CD4-positive, alpha-beta memory T cell (primary cell): ENCODE measurements at regions not wholly inside any gene's neighbourhood (a gene's known extent, or its start where the extent isn't known, plus 50 kb on each side); places are given as distances from the start of the nearest gene placed in this dataset.
"Not testable (repeated sequence)": the region's sequence is repeated elsewhere in the genome, so short reads cannot be mapped to it uniquely, and the experiment has no call there.

ENCODE experiments used
- CTCF ChIA-PET: fragments of 350-600 bp; sonication (Branson Sonifier 250); formaldehyde crosslinking; loops from one replicate; lab custom pipeline; 2021; ENCODE audit warnings: inconsistent platforms; ENCODE audit not compliant: partially characterized antibody; lab: Charles Lee
- POLR2A ChIA-PET: fragments of 350-600 bp; sonication (Branson Sonifier 250); formaldehyde crosslinking; loops from one replicate; lab custom pipeline; 2021; ENCODE audit not compliant: partially characterized antibody; lab: Charles Lee
- DNase-seq, 5 donors: peaks; one replicate each; pipeline versions ENCODE4 v3.0.0 to v3.0.0-alpha.2; 2020 to 2022; ENCODE audit warnings: mixed read lengths in 1 of 5
- H3K27ac ChIP-seq: one replicate; pipeline ENCODE4 v1.7.0; 2013; ENCODE audit warnings: low read depth, low read length
- H3K27me3 ChIP-seq: 2 replicates; pipeline ENCODE4 v1.7.0; 2013; ENCODE audit warnings: mild to moderate bottlenecking, low read length, moderate library complexity; ENCODE audit not compliant: insufficient read depth
- H3K36me3 ChIP-seq: 2 replicates; pipeline ENCODE4 v1.7.0; 2013; ENCODE audit warnings: mild to moderate bottlenecking, low read length, moderate library complexity; ENCODE audit not compliant: insufficient read depth
- H3K4me1 ChIP-seq: 2 replicates; pipeline ENCODE4 v1.7.0; 2013; ENCODE audit warnings: mild to moderate bottlenecking, low read length, moderate library complexity; ENCODE audit not compliant: insufficient read depth
- H3K4me3 ChIP-seq, 2 donors: one replicate each; pipeline ENCODE4 v1.7.0; 2013; ENCODE audit warnings: low read length in 2 of 2, mild to moderate bottlenecking in 1 of 2
- H3K9me3 ChIP-seq, 2 donors: one replicate each; pipeline ENCODE4 v1.7.0; 2013; ENCODE audit warnings: low read length in 2 of 2, control low read depth in 1 of 2; ENCODE audit not compliant: control insufficient read depth in 1 of 2
- H3K27ac Mint-ChIP-seq, 7 donors: one replicate each; pipeline ENCODE4 v1.8.0; 2020 to 2021; ENCODE audit warnings: mixed read lengths in 7 of 7, mild to moderate bottlenecking in 6 of 7, inconsistent platforms in 3 of 7, moderate library complexity in 3 of 7
- H3K27me3 Mint-ChIP-seq, 2 donors: one replicate each; pipeline ENCODE4 v1.8.0; 2020 to 2021; ENCODE audit warnings: mixed read lengths in 2 of 2
- H3K36me3 Mint-ChIP-seq, 2 donors: one replicate each; pipeline ENCODE4 v1.8.0; 2020 to 2021; ENCODE audit warnings: mixed read lengths in 2 of 2, inconsistent platforms in 1 of 2, mild to moderate bottlenecking in 1 of 2
- H3K4me1 Mint-ChIP-seq, 4 donors: one replicate each; pipeline ENCODE4 v1.8.0; 2020 to 2021; ENCODE audit warnings: mixed read lengths in 4 of 4, mild to moderate bottlenecking in 1 of 4
- H3K4me3 Mint-ChIP-seq, 8 donors: one replicate each; pipeline ENCODE4 v1.8.0; 2020 to 2021; ENCODE audit warnings: mixed read lengths in 8 of 8, mild to moderate bottlenecking in 7 of 8, moderate library complexity in 6 of 8, inconsistent platforms in 3 of 8
- H3K9me3 Mint-ChIP-seq, 8 donors: one replicate each; pipeline ENCODE4 v1.8.0; 2020 to 2021; ENCODE audit warnings: mixed read lengths in 8 of 8, mild to moderate bottlenecking in 5 of 8, inconsistent platforms in 3 of 8, moderate library complexity in 1 of 8
- intact Hi-C: fragments of 100-400 bp; cut with micrococcal nuclease; formaldehyde crosslinking; loops from one replicate; pipeline ENCODE4 v1.15.1; 2023

DNA sequence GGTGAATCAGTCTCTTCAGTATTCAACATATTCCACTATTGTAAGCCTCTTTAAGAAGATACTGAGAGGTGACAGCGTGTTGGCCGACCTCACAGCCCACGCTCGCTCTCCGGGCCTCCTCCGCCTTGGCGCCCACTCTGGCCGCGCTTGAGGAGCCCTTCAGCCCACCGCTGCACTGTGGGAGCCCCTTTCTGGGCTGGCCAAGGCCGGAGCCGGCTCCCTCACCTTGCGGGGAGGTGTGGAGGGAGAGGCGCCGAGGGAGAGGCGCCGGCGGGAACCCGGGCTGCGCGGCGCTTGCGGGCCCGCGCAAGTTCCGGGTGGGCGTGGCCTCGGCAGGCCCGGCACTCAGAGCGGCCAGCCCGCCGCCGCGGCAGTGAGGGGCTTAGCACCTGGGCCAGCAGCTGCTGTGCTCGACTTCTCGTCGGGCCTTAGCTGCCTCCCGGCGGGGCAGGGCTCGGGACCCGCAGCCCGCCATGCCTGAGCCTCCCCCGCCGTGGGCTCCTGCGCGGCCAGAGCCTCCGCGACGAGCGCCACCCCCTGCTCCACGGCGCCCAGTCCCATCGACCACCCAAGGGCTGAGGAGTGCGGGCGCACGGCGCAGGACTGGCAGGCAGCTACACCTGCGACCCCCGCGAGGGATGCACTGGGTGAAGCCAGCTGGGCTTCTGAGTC, 306.4 kb downstream of the SEMA3D start:
- H3K36me3 Mint-ChIP-seq, POLR2A ChIA-PET: not testable (repeated sequence)

DNA sequence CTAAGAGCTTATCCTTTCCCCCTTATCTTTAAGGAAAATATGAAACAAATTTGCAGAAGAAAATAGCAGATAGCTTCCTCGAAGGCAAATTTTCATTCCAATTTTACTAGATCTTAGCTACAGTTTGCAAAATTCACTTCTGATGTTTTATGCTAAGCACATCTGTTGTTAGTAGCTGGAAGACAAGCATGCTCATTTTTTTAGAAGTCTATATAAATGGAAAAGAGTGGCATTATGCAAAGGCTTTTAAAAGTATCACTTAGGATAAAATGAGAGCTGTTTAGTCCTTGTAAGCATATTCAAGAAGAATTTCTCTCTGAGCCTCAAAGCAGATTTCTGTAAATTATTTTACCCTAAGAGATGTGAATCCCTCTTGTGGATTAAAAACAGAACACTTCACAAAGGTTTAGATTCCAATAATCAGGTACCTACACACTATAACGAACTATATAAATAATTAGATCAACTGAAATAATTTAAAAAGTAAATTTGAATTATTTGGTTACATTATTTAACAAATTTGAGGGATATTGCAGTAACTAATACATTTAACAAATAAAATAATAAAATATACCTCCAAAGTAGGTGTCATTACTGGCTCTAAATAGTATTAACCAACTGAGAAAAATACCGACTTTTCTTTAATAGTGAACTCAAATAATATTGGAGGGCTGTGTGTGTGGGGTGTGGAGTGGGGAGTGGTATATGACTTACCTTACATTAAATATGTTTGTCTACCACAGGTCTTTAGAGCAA, 307.1 kb downstream of the SEMA3D start:
- no peak for DNase-seq
- ChIA-PET CTCF (no interaction called here), POLR2A (no interaction called here)

More for the DNA sequence above, 306.4 kb downstream of the SEMA3D start:
- H3K27me3 ChIP-seq, H3K27ac Mint-ChIP-seq, H3K4me3 Mint-ChIP-seq, H3K27ac ChIP-seq, CTCF ChIA-PET, H3K4me1 Mint-ChIP-seq, DNase-seq, intact Hi-C loops, H3K9me3 ChIP-seq, H3K4me1 ChIP-seq, H3K27me3 Mint-ChIP-seq, H3K9me3 Mint-ChIP-seq, H3K4me3 ChIP-seq, H3K36me3 ChIP-seq: not testable (repeated sequence)

GRCh38 chr7:84877943-84878570, 308.8 kb downstream of the SEMA3D start:
- H3K27ac ChIP-seq = no peak overlapping the region
- intact Hi-C loops = no loop called here
- Mint-ChIP-seq H3K4me1 (no peaks in the 10 kb centered on the region), H3K9me3 (peaks cover 0 to 8% (median 2%) of the 10 kb centered on the region in 8 donors), H3K27ac (no peak overlapping the region), H3K4me3 (no peak overlapping the region), H3K27me3 (no peaks in the 10 kb centered on the region), H3K36me3 (peaks cover 0 to 4% of the 10 kb centered on the region in 2 donors)
- no peak for DNase-seq
- no peaks in the 10 kb centered on the region for H3K36me3 ChIP-seq
- ChIA-PET POLR2A (no interaction called here), CTCF (no interaction called here)
- no peaks in the 10 kb centered on the region for H3K4me1 ChIP-seq
- H3K4me3 ChIP-seq = no peak overlapping the region
- no peaks in the 10 kb centered on the region for H3K27me3 ChIP-seq
- H3K9me3 ChIP-seq = no peaks in the 10 kb centered on the region

More for the DNA sequence above, 307.1 kb downstream of the SEMA3D start:
- Mint-ChIP-seq H3K9me3 (peaks cover 2 to 7% (median 3%) of the 10 kb centered on the region in 8 donors), H3K4me1 (no peaks in the 10 kb centered on the region), H3K27ac (no peak overlapping the region), H3K27me3 (no peaks in the 10 kb centered on the region), H3K4me3 (no peak overlapping the region), H3K36me3 (no peaks in the 10 kb centered on the region)
- intact Hi-C loops = no loop called here
- Histone ChIP-seq H3K4me3 (no peak overlapping the region), H3K36me3 (no peaks in the 10 kb centered on the region), H3K9me3 (no peaks in the 10 kb centered on the region), H3K27ac (no peak overlapping the region), H3K4me1 (no peaks in the 10 kb centered on the region), H3K27me3 (no peaks in the 10 kb centered on the region)

GRCh38 chr7:84876061-84876821, 310.6 kb downstream of the SEMA3D start:
- H3K9me3 Mint-ChIP-seq = peaks cover 0 to 8% (median 2%) of the 10 kb centered on the region in 8 donors
- no peak overlapping the region for H3K4me3 Mint-ChIP-seq

DNA sequence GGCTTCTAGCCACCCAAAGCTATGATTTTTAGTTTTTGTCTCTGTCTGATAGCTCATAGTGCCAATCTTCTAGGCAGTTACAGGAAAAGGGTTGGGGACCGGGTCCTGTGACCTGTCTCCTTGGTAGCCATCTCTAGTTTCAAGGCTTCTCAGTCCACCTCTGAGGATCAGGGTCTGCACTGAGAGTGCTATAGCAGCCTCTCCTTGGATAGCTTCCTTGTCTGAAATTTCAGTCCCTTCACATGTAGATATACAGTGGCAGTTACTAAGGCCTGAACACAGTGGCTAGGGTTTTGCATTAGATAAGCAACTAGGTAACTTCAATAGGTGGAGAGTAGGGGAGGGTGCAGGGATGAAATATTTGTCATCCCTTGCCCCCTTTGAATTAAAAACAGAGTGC, 321.3 kb downstream of the SEMA3D start:
- no peaks in the 10 kb centered on the region for H3K4me1 ChIP-seq
- H3K36me3 ChIP-seq = no peaks in the 10 kb centered on the region
- Mint-ChIP-seq H3K9me3 (peaks cover 2 to 15% (median 8%) of the 10 kb centered on the region in 8 donors), H3K27ac (no peak overlapping the region), H3K27me3 (no peaks in the 10 kb centered on the region), H3K4me3 (no peak overlapping the region), H3K4me1 (no peaks in the 10 kb centered on the region), H3K36me3 (no peaks in the 10 kb centered on the region)
- DNase-seq = no peak
- H3K27ac ChIP-seq = no peak overlapping the region
- ChIA-PET CTCF (no interaction called here), POLR2A (no interaction called here)
- no peak overlapping the region for H3K4me3 ChIP-seq
- intact Hi-C loops = no loop called here
- H3K27me3 ChIP-seq = no peaks in the 10 kb centered on the region
- no peaks in the 10 kb centered on the region for H3K9me3 ChIP-seq

More at GRCh38 chr7:84876061-84876821, 310.6 kb downstream of the SEMA3D start:
- POLR2A ChIA-PET = no interaction called here
- Histone ChIP-seq H3K9me3 (no peaks in the 10 kb centered on the region), H3K27ac (no peak overlapping the region), H3K4me3 (no peak overlapping the region), H3K36me3 (no peaks in the 10 kb centered on the region), H3K4me1 (no peaks in the 10 kb centered on the region), H3K27me3 (no peaks in the 10 kb centered on the region)
- DNase-seq = no peak
- Mint-ChIP-seq H3K4me1 (no peaks in the 10 kb centered on the region), H3K27ac (no peak overlapping the region), H3K27me3 (no peaks in the 10 kb centered on the region), H3K36me3 (peaks cover 0 to 4% of the 10 kb centered on the region in 2 donors)
- CTCF ChIA-PET = no interaction called here
- intact Hi-C loops = no loop called here

GRCh38 chr7:84857336-84857735, 329.5 kb downstream of the SEMA3D start:
- no peak overlapping the region for H3K27ac Mint-ChIP-seq
- H3K36me3 Mint-ChIP-seq = no peaks in the 10 kb centered on the region
- H3K4me1 Mint-ChIP-seq = no peaks in the 10 kb centered on the region
- Histone ChIP-seq H3K4me3 (no peak overlapping the region), H3K27ac (no peak overlapping the region), H3K36me3 (no peaks in the 10 kb centered on the region), H3K27me3 (no peaks in the 10 kb centered on the region), H3K4me1 (no peaks in the 10 kb centered on the region), H3K9me3 (no peaks in the 10 kb centered on the region)
- H3K4me3 Mint-ChIP-seq = no peak overlapping the region
- ChIA-PET POLR2A (no interaction called here), CTCF (no interaction called here)
- H3K27me3 Mint-ChIP-seq = no peaks in the 10 kb centered on the region
- intact Hi-C loops = no loop called here
- no peak for DNase-seq
- H3K9me3 Mint-ChIP-seq = peaks cover 0 to 16% (median 13%) of the 10 kb centered on the region in 8 donors

- POLR2A ChIA-PET = no interaction called here
- H3K9me3 ChIP-seq = no peaks in the 10 kb centered on the region
- no peaks in the 10 kb centered on the region for H3K4me1 ChIP-seq
- no peak for DNase-seq
- no peak overlapping the region for H3K27ac ChIP-seq
- Mint-ChIP-seq H3K27me3 (no peaks in the 10 kb centered on the region), H3K4me3 (no peak overlapping the region), H3K27ac (no peak overlapping the region), H3K9me3 (peaks cover 0 to 8% (median 2%) of the 10 kb centered on the region in 8 donors), H3K36me3 (no peaks in the 10 kb centered on the region), H3K4me1 (no peaks in the 10 kb centered on the region)
- CTCF ChIA-PET = no interaction called here
- H3K4me3 ChIP-seq = no peak overlapping the region
- intact Hi-C loops = no loop called here
- no peaks in the 10 kb centered on the region for H3K36me3 ChIP-seq
- H3K27me3 ChIP-seq = no peaks in the 10 kb centered on the region
These were observed 331.1 kb downstream of the SEMA3D start for GRCh38 chr7:84855758-84856157.
